ENCODE measurements at regions not wholly inside any gene's neighbourhood (a gene's known extent, or its start where the extent isn't known, plus 50 kb on each side); places are given as distances from the start of the nearest gene placed in this dataset.
"Not testable (repeated sequence)": the region's sequence is repeated elsewhere in the genome, so short reads cannot be mapped to it uniquely, and the experiment has no call there.

DNA sequence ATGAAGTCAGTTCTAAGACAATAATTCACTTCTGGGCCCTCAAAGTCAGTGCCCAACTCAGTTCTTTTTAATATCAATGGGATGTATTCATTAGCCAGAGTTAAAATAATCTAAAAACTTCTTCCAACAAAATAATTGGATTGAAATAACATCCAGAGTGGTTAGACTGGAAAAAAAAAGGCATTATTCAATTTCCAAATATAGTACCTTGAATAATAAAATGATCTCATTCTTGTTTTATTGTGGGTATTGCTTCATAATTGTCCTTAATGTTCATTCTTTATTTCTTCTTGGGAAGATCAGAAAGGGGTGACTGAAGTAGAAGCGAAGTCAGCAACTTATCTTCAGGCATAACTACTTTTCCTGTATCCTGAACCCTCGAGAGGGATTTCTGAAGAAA lies 85.1 kb upstream of the JARID2 start:
- intact Hi-C loops (cut with DNase I; ENCODE audit: low total_unique reads): no loop called here
- no peak for TF ChIP-seq POLR2A (IDR thresholded peaks at IDR 0.05)
- TF ChIP-seq, protein P1, sequence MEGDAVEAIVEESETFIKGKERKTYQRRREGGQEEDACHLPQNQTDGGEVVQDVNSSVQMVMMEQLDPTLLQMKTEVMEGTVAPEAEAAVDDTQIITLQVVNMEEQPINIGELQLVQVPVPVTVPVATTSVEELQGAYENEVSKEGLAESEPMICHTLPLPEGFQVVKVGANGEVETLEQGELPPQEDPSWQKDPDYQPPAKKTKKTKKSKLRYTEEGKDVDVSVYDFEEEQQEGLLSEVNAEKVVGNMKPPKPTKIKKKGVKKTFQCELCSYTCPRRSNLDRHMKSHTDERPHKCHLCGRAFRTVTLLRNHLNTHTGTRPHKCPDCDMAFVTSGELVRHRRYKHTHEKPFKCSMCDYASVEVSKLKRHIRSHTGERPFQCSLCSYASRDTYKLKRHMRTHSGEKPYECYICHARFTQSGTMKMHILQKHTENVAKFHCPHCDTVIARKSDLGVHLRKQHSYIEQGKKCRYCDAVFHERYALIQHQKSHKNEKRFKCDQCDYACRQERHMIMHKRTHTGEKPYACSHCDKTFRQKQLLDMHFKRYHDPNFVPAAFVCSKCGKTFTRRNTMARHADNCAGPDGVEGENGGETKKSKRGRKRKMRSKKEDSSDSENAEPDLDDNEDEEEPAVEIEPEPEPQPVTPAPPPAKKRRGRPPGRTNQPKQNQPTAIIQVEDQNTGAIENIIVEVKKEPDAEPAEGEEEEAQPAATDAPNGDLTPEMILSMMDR (IDR thresholded peaks at IDR 0.05): no peak
- TF ChIP-seq POLR2AphosphoS5 (IDR thresholded peaks at IDR 0.05): no peak
- no peak for TF ChIP-seq EP300 (IDR thresholded peaks at IDR 0.05)
- Histone ChIP-seq H3K9me3 (no peaks in the 10 kb centered on the region), H3K36me3 (no peaks in the 10 kb centered on the region), H3K27me3 (no peaks in the 10 kb centered on the region), H3K27ac (no peak overlapping the region), H3K4me3 (no peak overlapping the region), H3K4me1 (no peaks in the 10 kb centered on the region)
- no peak for DNase-seq
- WGBS, 5 donors: 67 to 93% (median 91%) methylated on average over 2 of the region's 2 CpGs

DNA sequence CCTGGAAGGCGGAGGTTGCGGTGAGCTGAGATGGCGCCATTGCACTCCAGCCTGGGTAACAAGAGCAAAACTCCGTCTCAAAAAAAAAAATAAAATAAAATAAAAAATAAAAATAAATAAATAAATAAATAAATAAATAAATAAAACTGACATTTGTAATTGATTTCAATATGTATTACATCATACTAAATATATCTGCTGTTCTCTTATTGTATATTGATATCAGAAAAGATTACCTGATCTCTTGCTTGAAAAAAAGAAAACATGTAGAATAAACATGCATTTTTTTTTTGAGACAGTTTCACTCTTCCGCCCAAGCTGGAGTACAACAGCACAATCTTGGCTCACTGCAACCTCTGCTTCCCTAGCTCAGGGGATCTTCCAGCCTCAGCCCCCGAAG lies 81.0 kb upstream of the JARID2 start:
- DNase-seq; H3K27me3 ChIP-seq; H3K4me3 ChIP-seq; H3K36me3 ChIP-seq; H3K9me3 ChIP-seq; H3K4me1 ChIP-seq; H3K27ac ChIP-seq; intact Hi-C loops (cut with DNase I; ENCODE audit: low total_unique reads): not testable (repeated sequence)
- WGBS, 5 donors: 95 to 98% (median 97%) methylated on average over 6 of the region's 6 CpGs

DNA sequence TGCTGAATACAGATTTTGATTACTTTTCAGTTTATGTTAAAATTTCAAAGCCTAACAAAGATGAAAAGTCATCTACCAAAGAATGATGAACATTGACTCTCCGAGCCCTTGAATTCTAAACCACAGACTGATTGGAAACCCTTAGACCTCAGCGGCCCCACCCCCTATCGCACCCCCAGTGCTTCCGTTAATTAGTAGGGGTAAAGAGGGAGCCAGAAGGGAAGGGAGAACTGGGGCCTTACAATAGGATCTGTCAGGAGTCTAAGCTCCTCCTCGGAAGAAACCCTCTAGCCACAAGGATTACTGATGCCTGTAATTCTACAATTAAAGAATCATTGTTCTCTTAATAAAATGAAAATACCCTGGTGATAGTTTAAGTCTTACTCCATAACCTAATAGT lies 79.7 kb upstream of the JARID2 start:
- no peaks in the 10 kb centered on the region for H3K36me3 ChIP-seq
- DNase-seq: no peak
- H3K4me3 ChIP-seq: no peak overlapping the region
- no peaks in the 10 kb centered on the region for H3K9me3 ChIP-seq
- no peak overlapping the region for H3K27ac ChIP-seq
- intact Hi-C loops (cut with DNase I; ENCODE audit: low total_unique reads): no loop called here
- no peaks in the 10 kb centered on the region for H3K27me3 ChIP-seq
- TF ChIP-seq EP300 (IDR thresholded peaks at IDR 0.05): no peak
- no peak for TF ChIP-seq POLR2A (IDR thresholded peaks at IDR 0.05)
- TF ChIP-seq, protein P1 (IDR thresholded peaks at IDR 0.05): no peak
- no peak for TF ChIP-seq POLR2AphosphoS5 (IDR thresholded peaks at IDR 0.05)
- 76 to 87% (median 82%) methylated on average over 5 of the region's 5 CpGs for WGBS, 5 donors
- H3K4me1 ChIP-seq: no peaks in the 10 kb centered on the region

DNA sequence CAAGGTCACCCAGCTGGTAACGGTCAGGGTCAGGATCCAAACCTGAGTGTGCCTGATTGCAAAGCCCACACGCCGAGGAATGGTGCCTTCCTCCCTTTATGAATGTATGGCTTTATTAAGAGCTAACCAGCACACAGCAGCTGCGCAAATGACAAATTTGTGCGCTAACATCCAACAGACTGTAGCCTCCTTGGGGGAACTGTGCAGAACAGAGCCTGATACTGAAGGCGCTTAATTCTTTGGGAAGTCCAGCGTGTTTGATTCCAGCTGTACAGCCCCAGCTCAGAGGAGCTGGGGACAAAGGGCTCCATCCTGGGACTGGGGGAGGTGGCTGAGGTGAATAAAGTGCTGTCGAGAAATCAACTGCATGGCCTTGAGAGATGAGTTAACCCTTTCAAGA lies 75.7 kb upstream of the JARID2 start:
- H3K4me1 ChIP-seq: no peaks in the 10 kb centered on the region
- H3K4me3 ChIP-seq: no peak overlapping the region
- no peak overlapping the region for H3K27ac ChIP-seq
- no peaks in the 10 kb centered on the region for H3K27me3 ChIP-seq
- no peak for DNase-seq
- WGBS, 5 donors: 89 to 95% (median 92%) methylated on average over 8 of the region's 8 CpGs
- no peaks in the 10 kb centered on the region for H3K36me3 ChIP-seq
- TF ChIP-seq POLR2A (IDR thresholded peaks at IDR 0.05): no peak
- TF ChIP-seq, protein P1 (IDR thresholded peaks at IDR 0.05): no peak
- TF ChIP-seq EP300 (IDR thresholded peaks at IDR 0.05): no peak
- TF ChIP-seq POLR2AphosphoS5 (IDR thresholded peaks at IDR 0.05): no peak
- no peaks in the 10 kb centered on the region for H3K9me3 ChIP-seq
- intact Hi-C loops (cut with DNase I; ENCODE audit: low total_unique reads): no loop called here

DNA sequence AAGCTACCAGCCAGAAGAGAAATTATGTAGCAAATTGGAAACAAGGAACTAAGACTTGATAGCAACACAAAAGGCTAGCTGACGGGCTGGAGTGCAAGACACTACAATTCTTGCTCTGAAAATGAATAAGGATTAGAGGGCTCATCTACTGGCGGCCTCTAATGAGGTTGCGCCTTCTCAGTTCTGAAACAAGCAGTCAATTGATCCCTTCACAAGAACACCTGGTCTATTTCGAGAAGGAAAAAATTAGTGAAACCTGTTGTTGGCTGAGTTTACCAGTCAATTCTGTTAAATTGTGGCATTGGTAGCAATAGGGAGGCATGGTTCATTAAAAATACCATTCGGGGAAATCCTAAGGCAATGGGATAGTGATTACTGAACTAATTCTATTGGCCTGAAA lies 74.8 kb upstream of the JARID2 start:
- TF ChIP-seq POLR2AphosphoS5 (IDR thresholded peaks at IDR 0.05): no peak
- no peak for TF ChIP-seq POLR2A (IDR thresholded peaks at IDR 0.05)
- TF ChIP-seq EP300 (IDR thresholded peaks at IDR 0.05): no peak
- TF ChIP-seq, protein P1 (IDR thresholded peaks at IDR 0.05): no peak
- no peaks in the 10 kb centered on the region for H3K9me3 ChIP-seq
- H3K36me3 ChIP-seq: no peaks in the 10 kb centered on the region
- intact Hi-C loops (cut with DNase I; ENCODE audit: low total_unique reads): no loop called here
- no peaks in the 10 kb centered on the region for H3K4me1 ChIP-seq
- no peaks in the 10 kb centered on the region for H3K27me3 ChIP-seq
- H3K27ac ChIP-seq: no peak overlapping the region
- no peak overlapping the region for H3K4me3 ChIP-seq
- no peak for DNase-seq
- 86 to 92% (median 89%) methylated on average over 5 of the region's 5 CpGs for WGBS, 5 donors
